ENCODE measurements at regions not wholly inside any gene's neighbourhood (a gene's known extent, or its start where the extent isn't known, plus 50 kb on each side); places are given as distances from the start of the nearest gene placed in this dataset.

GRCh38 chr18:73948084-73948483, 199.6 kb downstream of the FBXO15 start:
- TF ChIP-seq CTCF (conservative IDR thresholded peaks at IDR 0.05) = no peak
- H3K27ac ChIP-seq = peak overlapping the region; percentile 76

DNA sequence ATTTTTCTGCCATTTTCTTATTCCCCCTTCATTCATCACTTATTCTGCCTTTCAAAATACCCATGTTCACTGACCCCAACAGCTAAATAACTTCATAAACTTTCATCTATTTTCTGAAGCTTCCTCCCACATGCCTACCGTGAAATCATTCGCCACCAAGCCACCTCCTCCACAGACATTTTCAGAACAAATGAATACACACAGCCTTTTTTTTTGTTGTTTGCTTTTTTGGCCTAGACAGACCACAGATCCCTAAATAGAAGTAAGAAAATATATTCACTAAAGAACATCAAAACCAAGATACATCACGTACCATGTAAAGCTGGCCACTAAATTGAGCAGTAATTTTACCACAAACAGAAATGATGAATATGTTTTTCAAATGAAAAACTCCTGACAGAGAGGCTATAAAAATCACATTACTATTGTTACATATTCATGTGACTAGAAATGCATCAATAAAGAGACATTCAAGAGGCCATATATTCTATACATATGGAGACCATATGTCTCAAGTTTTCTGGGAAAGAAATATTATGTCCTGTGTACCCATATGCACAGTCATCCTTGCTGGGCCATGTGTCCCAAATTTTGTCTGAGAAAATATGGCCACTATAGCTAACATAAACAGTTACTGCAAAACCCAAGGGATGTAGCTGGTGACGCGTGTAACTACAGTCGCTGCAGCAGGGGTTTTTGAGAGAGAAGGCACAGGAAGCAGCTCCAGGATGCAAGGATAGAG, 200.3 kb downstream of the FBXO15 start:
- TF ChIP-seq CTCF (conservative IDR thresholded peaks at IDR 0.05) = no peak
- H3K27ac ChIP-seq = peak overlapping the region; percentile 76

- peak overlapping the region; percentile 76 for H3K27ac ChIP-seq
- no peak for TF ChIP-seq CTCF (conservative IDR thresholded peaks at IDR 0.05)
Observed at GRCh38 chr18:73945130-73945792, 202.4 kb downstream of the FBXO15 start.

DNA sequence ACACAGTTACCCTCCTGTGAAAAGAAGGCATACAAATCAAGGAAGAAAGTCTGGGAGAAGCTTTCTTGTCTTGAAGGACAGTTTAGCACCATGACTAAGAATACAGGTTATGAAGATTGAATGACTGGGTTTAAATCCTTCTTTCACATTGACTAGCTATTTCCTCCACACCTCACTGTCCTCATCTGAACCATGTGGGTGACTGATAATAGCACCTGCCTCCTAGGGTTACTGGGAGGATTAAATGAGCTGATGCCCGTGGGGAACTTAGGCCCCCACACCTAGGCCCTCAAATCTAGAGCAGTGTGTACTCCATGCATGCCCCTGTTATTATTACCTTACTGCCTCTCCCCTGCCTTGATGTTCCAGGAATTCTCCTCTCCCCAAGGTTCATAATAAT, 202.9 kb downstream of the FBXO15 start:
- no peak for TF ChIP-seq CTCF (conservative IDR thresholded peaks at IDR 0.05)

GRCh38 chr18:73943763-73944162, 203.9 kb downstream of the FBXO15 start:
- no peak for TF ChIP-seq CTCF (conservative IDR thresholded peaks at IDR 0.05)
- H3K27ac ChIP-seq = no peak overlapping the region

More for the DNA sequence above, 202.9 kb downstream of the FBXO15 start:
- H3K27ac ChIP-seq = no peak overlapping the region; the same call in 1 of the 2 replicates

DNA sequence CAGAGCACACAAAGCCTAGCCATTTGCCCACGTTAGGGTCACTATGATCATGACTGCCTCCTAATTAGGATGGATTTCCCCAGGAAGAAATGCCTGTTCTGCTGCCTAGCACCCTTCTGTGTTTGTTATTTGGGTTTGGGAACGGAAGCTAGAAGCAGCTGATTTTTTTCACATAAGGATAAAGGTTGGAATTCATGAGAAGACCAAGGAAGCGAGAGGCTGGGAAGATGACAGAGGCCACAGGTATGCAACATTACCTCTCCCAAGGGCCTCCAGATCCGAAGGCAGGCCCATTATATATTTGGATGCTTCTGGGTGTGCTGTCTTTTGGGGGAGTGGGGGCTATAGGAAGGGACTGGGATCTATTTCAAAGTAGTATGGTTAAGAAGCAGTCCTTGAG, 204.7 kb downstream of the FBXO15 start:
- no peak overlapping the region for H3K27ac ChIP-seq
- no peak for TF ChIP-seq CTCF (conservative IDR thresholded peaks at IDR 0.05)

- TF ChIP-seq CTCF (conservative IDR thresholded peaks at IDR 0.05) = no peak
- no peak overlapping the region; the same call in 1 of the 2 replicates for H3K27ac ChIP-seq
Observed at GRCh38 chr18:73942081-73942625, 205.5 kb downstream of the FBXO15 start.
